Right lobe of liver (tissue), 6 donors: ENCODE measurements at regions not wholly inside any gene's neighbourhood (a gene's known extent, or its start where the extent isn't known, plus 50 kb on each side); places are given as distances from the start of the nearest gene placed in this dataset.

Source experiments
- ATAC-seq, 4 donors: fragments of 200-7000 bp; cut with Tn5 transposase; one replicate each; pipeline ENCODE4 v1.9.1; 2020; ENCODE audit warnings: mild to moderate bottlenecking in 4 of 4, moderate library complexity in 4 of 4
- DNase-seq, 3 donors: peaks; one replicate each; pipeline ENCODE4 v3.0.0-alpha.2; 2020
- H3K27ac ChIP-seq, 3 donors: fragments of 200-600 bp; one replicate each; pipeline ENCODE4 v1.8.0; 2022
- H3K27me3 ChIP-seq, 2 donors: fragments of 200-600 bp; one replicate each; pipeline ENCODE4 v1.8.0; 2022
- H3K36me3 ChIP-seq, 4 donors: fragments of 200-600 bp; sonication (generic) in 1 of 4; one replicate each; pipeline versions ENCODE4 v1.5.1 to v1.8.0; 2017 to 2022; ENCODE audit warnings: control low read depth in 1 of 4
- H3K4me1 ChIP-seq, 4 donors: fragments of 200-600 bp; sonication (generic) in 1 of 4; one replicate each; pipeline versions ENCODE4 v1.5.1 to v1.8.0; 2017 to 2022; ENCODE audit warnings: control low read depth in 1 of 4
- H3K4me3 ChIP-seq, 3 donors: fragments of 200-600 bp; one replicate each; pipeline ENCODE4 v1.8.0; 2022
- H3K9me3 ChIP-seq, 4 donors: fragments of 200-600 bp; sonication (generic) in 1 of 4; one replicate each; pipeline versions ENCODE4 v1.5.1 to v1.8.0; 2017 to 2022; ENCODE audit warnings: control low read depth in 1 of 4
- CTCF ChIP-seq, 4 donors: fragments of 200-600 bp in 3 of 4; fragments of 450-650 bp in 1 of 4; IDR thresholded peaks; one replicate each; pipeline versions ENCODE4 v1.5.1 to v1.8.0; 2016 to 2022; ENCODE audit warnings: antibody characterized with exemption in 4 of 4, mild to moderate bottlenecking in 2 of 4
- POLR2A ChIP-seq: fragments of 450-650 bp; IDR thresholded peaks from one replicate; pipeline ENCODE4 v1.6.1; 2017; ENCODE audit warnings: antibody characterized with exemption, mild to moderate bottlenecking
- WGBS: methylation state at CpG from one replicate; pipeline ENCODE4 v1.1.6; 2018; ENCODE audit warnings: low coverage, low lambda C conversion rate; ENCODE audit not compliant: insufficient coverage; ENCODE audit errors: missing lambda C conversion rate; 5-methylcytosine and 5-hydroxymethylcytosine counted together
- intact Hi-C, 2 donors: fragments of 100-400 bp; cut with DNase I; formaldehyde crosslinking; loops; one replicate each; pipeline versions ENCODE4 v1.11.2 to v1.14.1; 2022
- donor health status: DM: no; HTN: yes; CAD: no.
- donor health status: DM: no; HTN: no; CAD: no.
- donor health status: DM: no; HTN: no; CAD: no.
- donor health status: DM: no; HTN: yes; CAD: no.
- donor health status: DM: no; HTN: yes; CAD: no.

- Histone ChIP-seq H3K4me3 (no peak overlapping the region), H3K27me3 (no peaks in the 10 kb centered on the region), H3K36me3 (no peaks in the 10 kb centered on the region), H3K27ac (no peak overlapping the region), H3K9me3 (no peaks in the 10 kb centered on the region), H3K4me1 (no peaks in the 10 kb centered on the region)
- no peak for ATAC-seq
- TF ChIP-seq POLR2A: no peak
- DNase-seq: no peak
- intact Hi-C loops: no loop called here
- WGBS: 71% methylated on average over 3 of the region's 3 CpGs
These were observed 194.6 kb downstream of the CDH26 start for GRCh38 chr20:60152792-60153191.

- 60% methylated on average over 2 of the region's 2 CpGs for WGBS
- H3K9me3 ChIP-seq: no peaks in the 10 kb centered on the region
These were observed 202.4 kb downstream of the CDH26 start for GRCh38 chr20:60160451-60161145.

DNA sequence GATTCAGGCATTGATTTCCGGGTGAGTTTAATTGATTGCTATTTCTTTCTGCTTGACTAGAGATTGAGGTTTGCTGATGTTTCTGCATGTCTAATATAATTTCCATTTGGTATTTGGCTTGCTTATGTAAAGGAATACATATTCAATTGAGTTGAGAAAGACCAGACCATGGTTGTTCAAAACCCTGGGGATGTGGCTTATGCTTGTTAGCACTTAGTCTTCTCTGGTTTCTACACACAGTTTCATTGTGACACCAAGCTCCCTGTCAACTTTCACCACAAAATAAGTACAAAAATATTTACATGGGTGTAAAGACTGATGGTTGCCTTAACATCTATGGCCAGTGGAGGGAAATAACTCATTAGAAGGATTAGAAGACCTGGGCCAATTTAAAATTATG lies 209.6 kb downstream of the CDH26 start:
- TF ChIP-seq CTCF (IDR thresholded peaks at IDR 0.05): no peak
- TF ChIP-seq POLR2A: no peak
- no peak for ATAC-seq
- Histone ChIP-seq H3K27ac (no peak overlapping the region), H3K4me3 (no peak overlapping the region), H3K4me1 (no peaks in the 10 kb centered on the region), H3K9me3 (no peaks in the 10 kb centered on the region), H3K36me3 (no peaks in the 10 kb centered on the region), H3K27me3 (no peaks in the 10 kb centered on the region)
- no peak for DNase-seq
- intact Hi-C loops: no loop called here
- WGBS: 100% methylated on average over 1 of the region's 1 CpG

More at GRCh38 chr20:60160451-60161145, 202.4 kb downstream of the CDH26 start:
- Histone ChIP-seq H3K27ac (no peak overlapping the region), H3K27me3 (no peaks in the 10 kb centered on the region), H3K4me3 (no peak overlapping the region), H3K4me1 (no peaks in the 10 kb centered on the region), H3K36me3 (no peaks in the 10 kb centered on the region)
- no peak for ATAC-seq
- intact Hi-C loops: no loop called here
- no peak for DNase-seq
- TF ChIP-seq CTCF (IDR thresholded peaks at IDR 0.05): no peak
- TF ChIP-seq POLR2A: no peak

DNA sequence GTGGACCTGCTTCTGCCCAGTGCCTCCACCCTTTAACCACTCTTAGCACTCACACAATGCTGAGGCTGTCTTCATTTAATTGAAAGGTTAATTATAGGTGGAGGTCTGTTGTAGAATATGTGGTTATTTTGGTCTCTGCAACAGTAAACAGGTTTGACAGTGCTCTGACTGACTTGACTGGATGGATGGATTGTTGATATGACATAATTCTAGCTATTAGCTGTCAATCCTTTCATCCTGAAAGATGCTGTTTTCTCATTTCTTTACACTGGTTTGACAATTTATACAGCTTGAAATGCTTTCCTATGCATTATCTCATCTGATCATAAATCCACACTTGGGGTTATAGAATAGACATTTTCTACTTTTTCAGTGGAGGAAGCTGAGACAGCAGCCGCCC lies 210.7 kb downstream of the CDH26 start:
- no CpG with 5 or more reads among the region's 1 CpG for WGBS
- DNase-seq (no peak), ATAC-seq (no peak)
- intact Hi-C loops: no loop called here
- no peak for TF ChIP-seq POLR2A
- no peak for TF ChIP-seq CTCF (IDR thresholded peaks at IDR 0.05)
- no peak overlapping the region for H3K4me3 ChIP-seq
- H3K27ac ChIP-seq: no peak overlapping the region
- no peaks in the 10 kb centered on the region for H3K27me3 ChIP-seq
- no peaks in the 10 kb centered on the region for H3K4me1 ChIP-seq
- no peaks in the 10 kb centered on the region for H3K9me3 ChIP-seq
- no peaks in the 10 kb centered on the region for H3K36me3 ChIP-seq

- no peak for DNase-seq
- Histone ChIP-seq H3K9me3 (no peaks in the 10 kb centered on the region), H3K4me1 (no peaks in the 10 kb centered on the region), H3K27ac (no peak overlapping the region), H3K27me3 (no peaks in the 10 kb centered on the region), H3K36me3 (no peaks in the 10 kb centered on the region), H3K4me3 (no peak overlapping the region)
- no peak for ATAC-seq
- intact Hi-C loops: no loop called here
- no peak for TF ChIP-seq POLR2A
- WGBS: 69% methylated on average over 2 of the region's 3 CpGs
These were observed 211.9 kb downstream of the CDH26 start for GRCh38 chr20:60170116-60170515.

DNA sequence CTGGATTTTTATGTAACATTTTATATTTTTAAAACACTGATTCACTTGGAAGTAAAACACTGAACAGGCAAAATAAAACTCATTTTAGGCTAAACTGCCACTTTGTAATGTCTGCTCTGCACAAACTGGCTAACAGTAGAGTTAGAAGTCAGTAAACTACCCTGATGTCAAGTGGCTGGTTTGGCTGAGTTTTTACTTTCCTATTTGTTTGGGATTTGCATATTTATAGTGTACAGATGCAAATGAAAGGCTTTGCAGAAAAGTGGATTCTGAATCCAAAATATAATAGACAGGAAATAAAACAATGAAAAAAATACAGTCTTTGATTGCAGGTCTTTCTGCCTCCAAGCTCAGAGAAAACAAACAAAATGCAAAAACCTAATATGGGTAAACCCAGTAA lies 213.1 kb downstream of the CDH26 start:
- intact Hi-C loops: no loop called here
- no peaks in the 10 kb centered on the region for H3K4me1 ChIP-seq
- H3K4me3 ChIP-seq: no peak overlapping the region
- DNase-seq: no peak
- H3K27ac ChIP-seq: no peak overlapping the region
- TF ChIP-seq CTCF (IDR thresholded peaks at IDR 0.05) (no peak), POLR2A (no peak)
- H3K27me3 ChIP-seq: no peaks in the 10 kb centered on the region
- no peaks in the 10 kb centered on the region for H3K9me3 ChIP-seq
- H3K36me3 ChIP-seq: no peaks in the 10 kb centered on the region
- no peak for ATAC-seq
